GM12872 (cell line): ENCODE measurements at regions not wholly inside any gene's neighbourhood (a gene's known extent, or its start where the extent isn't known, plus 50 kb on each side); places are given as distances from the start of the nearest gene placed in this dataset.

ENCODE experiments used
- TF ChIP-seq, protein P1 (sequence below): IDR thresholded peaks from 3 replicates; pipeline ENCODE4 v1.5.1; 2011; ENCODE audit warnings: low read depth, mild to moderate bottlenecking, low read length, moderate library complexity; ENCODE audit not compliant: insufficient read depth

DNA sequence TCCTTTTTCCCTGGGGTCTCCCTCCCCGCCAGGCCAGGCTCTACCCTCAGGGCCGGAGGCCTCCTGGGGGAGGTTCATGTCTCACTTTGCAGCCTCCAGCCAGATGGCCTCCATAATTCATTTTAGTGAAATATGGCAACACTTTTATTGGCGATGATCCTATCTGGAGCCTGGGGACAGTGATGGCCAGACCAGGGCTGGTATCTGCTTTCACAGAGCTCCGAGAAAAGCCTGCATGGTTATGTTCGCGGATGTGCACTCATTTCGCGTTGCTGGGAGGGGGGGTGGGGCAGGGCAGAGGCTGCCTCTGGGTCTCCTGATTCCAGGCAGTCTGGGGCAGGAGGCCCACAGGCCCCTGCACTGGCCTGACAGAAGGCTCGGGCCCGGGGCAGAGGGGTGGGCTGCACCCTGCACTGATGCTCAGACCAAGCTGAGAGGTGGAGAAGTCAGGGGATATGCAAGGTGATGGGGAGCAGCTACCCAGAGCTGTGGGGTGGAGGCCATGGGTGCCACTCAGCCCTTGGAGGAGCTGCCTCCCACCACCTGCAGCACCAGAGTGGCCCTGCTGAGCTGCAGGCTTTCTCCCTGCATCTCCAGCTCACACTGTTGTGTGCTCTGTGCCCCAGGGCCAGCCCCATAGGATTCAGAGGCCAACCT is 85.3 kb upstream of the RET start:
- TF ChIP-seq, protein P1, sequence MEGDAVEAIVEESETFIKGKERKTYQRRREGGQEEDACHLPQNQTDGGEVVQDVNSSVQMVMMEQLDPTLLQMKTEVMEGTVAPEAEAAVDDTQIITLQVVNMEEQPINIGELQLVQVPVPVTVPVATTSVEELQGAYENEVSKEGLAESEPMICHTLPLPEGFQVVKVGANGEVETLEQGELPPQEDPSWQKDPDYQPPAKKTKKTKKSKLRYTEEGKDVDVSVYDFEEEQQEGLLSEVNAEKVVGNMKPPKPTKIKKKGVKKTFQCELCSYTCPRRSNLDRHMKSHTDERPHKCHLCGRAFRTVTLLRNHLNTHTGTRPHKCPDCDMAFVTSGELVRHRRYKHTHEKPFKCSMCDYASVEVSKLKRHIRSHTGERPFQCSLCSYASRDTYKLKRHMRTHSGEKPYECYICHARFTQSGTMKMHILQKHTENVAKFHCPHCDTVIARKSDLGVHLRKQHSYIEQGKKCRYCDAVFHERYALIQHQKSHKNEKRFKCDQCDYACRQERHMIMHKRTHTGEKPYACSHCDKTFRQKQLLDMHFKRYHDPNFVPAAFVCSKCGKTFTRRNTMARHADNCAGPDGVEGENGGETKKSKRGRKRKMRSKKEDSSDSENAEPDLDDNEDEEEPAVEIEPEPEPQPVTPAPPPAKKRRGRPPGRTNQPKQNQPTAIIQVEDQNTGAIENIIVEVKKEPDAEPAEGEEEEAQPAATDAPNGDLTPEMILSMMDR = no peak

DNA sequence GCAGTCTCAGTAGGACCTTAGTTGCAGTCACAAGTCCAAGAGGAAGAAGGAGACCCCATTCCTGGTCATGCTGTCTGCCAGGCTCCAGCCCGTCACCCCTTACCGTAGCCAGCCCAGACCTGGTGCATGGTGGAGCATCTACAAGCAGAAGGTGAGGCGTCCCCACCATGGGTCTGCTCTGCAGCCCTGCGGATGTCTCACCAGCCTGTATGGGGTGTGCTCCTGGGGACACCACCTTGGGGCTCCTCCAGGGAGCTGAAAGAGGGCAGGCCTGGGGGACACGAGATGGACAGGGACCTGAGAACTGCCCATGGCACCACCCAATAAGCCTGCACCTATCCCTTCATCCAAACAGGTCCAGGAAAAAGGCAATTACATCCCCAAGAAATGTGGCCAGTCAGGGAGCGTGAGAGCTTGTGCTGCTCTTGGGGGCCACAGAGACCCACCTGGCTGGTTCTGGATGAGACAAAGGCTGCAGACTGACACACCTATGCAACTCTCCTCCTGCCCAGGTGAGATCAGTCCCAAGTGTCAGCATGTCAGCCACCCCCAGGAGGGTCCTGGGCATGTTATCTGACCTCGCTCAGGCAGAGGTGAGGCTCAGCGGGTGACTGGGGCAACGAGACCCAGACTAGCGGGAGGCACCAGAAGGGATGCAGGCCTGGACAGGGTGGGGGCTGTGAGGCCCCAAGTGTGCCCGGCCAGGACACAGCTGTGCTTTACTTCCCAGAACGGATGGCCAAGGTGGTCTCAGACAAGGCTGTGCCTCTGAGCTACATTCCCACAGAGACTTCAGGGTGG is 84.5 kb upstream of the RET start:
- TF ChIP-seq, protein P1 = no peak

DNA sequence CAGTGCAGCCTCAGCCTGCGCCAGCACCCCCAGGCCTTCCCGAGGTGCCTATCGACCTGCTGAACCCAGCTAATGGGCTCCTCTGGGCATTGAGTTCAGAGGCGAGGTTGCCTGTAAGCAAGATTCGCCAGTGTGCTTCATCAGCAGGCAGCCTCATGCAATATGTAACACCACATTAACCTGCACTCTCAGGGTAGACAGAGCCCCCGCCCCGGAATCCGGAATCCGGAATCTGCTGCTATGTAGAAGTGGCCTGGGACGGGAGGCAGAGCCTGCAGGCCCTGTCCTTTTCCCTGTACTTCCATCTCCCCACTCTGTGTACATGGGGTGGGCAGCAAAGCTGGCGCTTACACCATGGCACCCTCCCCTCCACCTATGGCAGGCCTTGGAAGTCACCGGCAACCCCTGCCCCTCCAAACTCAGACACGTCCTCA is 83.9 kb upstream of the RET start:
- TF ChIP-seq, protein P1 = no peak

DNA sequence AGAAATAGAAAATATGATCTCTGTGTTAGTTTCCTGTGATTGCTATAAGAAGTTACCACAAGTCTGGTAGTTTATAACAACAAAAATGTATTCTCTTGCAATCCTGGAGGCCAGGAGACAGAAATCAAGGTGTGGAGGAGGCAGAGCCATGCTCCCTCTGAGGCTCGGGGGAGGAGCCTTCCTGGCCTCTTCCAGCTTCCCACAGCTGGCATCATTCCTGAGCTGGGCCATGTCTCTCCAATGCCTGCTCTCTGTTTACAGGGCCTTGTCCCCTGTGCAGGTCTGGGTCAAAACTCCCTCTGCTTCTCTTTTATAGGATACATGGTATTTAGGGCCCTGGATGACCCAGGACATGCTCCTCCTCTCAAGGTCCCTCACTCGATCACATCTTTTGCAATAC is 81.3 kb upstream of the RET start:
- TF ChIP-seq, protein P1 = no peak

DNA sequence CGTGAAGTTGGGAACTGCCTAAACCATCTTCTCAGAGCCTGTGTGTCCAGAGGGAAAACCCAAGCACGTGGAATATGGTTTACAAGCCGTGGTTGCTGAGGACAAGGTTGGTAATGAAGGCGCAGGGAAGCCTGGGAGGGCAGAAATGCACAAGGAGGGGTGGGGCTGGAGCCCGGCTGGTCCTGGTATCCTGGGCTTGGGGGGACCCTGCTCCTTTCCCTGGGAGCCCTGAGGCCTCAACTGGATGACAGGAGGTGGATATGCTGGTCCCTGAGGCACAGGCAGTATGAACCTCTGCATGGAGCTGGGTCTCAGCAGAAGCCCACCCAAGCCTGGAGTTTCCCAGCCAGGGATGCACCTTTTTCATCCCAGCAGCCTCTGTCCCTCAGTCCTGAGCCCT is 80.3 kb upstream of the RET start:
- TF ChIP-seq, protein P1 = no peak

DNA sequence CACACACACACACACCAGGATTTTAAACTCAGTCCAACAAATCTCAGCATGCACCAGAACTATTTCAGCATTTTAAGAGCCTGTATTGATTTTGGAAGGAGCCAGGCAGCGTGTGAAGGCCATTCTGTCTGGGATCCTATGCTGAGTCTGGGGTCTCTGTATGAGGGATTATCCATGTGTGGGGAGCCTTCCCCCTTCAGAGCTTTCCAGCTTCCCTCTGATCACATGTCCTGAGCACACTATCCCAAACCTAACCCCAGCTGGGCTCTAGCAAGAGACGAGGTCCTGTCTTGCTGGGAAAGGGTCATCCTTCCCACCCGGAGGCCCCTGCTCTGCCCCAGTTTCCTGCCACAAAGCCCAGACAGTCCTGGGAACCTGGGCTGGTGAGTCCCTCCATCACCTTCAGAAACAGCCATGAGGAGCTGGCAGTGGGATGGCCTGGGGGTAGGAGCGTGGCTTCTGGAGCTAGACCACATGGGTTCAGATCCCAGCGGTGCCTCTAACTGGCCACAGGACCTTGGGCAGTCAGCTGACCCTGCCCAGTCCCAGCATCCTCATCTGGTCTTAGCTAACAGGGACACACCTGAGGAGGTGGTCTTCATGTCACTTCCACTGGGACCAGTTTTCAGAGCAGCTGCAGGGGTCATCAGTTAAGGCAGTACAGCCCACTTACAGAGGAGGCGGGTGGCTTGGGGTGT is 79.6 kb upstream of the RET start:
- TF ChIP-seq, protein P1 = no peak

DNA sequence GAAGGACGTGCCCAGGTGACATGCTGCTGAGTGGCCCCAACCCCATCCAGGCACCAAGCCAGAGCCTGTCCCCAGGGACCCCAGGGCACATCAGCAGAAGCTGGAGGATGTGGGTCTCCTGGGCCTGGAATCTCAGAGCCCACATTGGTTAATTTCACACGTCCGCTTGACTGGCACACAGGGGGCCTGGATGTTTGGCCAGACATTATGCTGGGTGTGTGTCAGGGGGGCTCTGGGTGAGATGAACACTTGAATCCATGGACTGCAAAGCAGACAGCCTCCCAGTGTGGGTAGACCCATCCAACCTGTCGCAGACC is 79.1 kb upstream of the RET start:
- TF ChIP-seq, protein P1 = no peak
